Limb (tissue), 2 donors: ENCODE measurements at regions not wholly inside any gene's neighbourhood (a gene's known extent, or its start where the extent isn't known, plus 50 kb on each side); places are given as distances from the start of the nearest gene placed in this dataset.
"Not testable (repeated sequence)": the region's sequence is repeated elsewhere in the genome, so short reads cannot be mapped to it uniquely, and the experiment has no call there.

Source experiments
- DNase-seq, 2 donors: peaks; one replicate each; pipeline ENCODE4 v3.0.0-alpha.2; 2016; ENCODE audit errors: extremely low spot score in 2 of 2

DNA sequence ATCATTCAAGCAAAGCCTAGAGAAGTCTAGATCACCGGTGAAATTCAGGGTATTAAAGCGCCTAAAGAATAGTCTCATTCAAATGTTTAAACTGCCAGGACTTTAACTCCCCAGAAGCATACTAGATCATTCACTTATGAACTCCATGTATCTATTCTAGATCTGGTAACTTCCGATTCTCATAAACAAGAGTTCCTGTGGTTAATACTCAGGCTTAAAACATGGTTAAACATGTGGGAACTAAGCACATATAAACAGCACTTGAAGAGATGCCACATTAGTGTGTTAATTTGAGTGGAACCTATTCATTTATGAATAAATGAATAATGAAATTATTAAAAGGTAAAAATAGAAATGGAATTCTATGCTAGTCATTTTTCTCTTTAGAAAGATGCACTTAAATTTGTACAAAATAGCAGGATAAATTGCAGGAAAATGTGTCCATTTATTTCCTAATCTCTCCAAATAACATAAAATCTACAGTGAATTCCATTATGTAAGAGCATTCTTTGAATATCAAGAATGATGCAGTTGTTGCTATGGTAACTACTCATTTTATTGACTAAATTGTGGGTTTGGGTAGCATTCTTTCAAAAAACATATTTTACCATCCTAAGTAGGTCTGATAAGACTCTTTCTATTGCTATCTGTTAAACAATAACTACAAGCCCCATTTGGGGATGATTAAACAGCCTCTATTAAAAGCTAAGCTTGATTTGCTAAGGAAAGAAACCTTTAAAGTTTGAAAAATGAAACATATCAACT is 147.6 kb upstream of the TMEM168 start:
- no peak for DNase-seq

DNA sequence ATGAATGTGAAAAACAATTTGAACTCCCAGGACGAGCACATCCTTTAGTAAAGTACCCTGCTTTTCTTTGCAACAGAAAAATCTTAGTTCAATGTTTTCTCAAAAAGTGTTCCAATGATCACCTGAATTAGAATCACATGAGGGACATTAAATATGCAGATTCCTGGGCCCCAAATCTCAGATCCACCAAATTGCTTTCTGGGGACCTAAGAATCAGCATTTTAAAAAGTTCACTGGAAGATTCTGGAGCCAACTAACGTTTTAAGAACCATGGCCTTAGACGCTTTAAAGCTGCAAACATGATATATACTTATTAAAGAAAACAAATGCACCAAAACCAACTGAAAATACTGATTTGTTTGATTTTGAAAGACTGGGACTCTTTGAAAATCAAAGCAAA is 143.4 kb upstream of the TMEM168 start:
- DNase-seq: no peak

DNA sequence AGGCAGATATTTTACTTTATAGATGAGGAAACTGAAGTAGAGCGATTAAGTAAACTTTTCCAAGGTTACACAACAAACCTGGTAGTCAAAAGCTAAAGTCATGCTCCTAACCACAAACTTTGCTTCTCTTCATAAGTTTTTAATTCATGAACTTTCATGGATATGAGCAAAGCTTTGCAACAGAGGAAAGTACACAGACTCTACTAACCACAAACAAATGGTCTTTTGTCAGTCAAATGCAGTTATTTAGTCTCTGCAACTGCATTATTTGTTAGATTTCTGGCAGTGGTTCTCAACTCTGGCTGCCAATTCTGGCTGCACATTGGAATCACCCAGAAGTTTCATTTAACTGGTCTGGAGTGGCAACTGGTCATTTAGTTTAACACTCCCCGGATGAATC is 140.6 kb upstream of the TMEM168 start:
- DNase-seq: no peak

DNA sequence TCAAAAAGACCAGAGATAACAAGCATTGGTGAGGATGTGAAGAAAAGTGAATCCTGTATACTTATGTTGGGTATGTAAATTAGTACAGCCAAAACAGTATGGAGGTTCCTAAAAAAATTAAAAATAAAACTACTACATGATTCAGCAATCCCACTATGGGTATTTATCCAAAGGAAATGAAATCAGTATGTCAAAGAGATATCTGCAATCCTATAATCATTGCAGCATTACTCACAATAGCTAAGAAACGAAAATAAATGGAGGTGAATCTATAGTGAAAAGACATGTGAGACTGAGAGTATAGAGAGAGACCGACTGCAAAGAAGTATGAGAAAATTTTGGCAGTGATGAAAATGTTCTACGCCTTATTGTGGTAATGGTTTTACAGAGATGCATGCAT is 139.2 kb upstream of the TMEM168 start:
- DNase-seq: no peak

DNA sequence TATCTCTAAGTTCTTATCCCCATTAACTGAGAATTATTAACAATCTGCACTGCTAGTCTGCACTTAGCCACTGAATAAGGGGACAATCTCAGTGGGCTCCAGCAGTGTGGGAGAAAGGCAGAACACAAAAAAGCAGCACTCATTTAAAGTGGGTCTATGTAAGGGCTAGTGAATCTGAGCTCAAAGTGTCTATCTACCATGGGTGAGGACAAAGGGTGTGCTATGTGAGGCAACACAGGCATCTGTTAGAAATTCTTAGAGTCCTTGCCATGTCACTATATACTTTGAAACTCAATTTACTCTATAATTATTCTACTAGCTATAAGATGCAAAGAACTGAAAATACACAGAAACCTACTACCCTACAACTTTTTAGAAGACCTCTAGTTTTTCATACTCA is 135.8 kb upstream of the TMEM168 start:
- DNase-seq: no peak

DNA sequence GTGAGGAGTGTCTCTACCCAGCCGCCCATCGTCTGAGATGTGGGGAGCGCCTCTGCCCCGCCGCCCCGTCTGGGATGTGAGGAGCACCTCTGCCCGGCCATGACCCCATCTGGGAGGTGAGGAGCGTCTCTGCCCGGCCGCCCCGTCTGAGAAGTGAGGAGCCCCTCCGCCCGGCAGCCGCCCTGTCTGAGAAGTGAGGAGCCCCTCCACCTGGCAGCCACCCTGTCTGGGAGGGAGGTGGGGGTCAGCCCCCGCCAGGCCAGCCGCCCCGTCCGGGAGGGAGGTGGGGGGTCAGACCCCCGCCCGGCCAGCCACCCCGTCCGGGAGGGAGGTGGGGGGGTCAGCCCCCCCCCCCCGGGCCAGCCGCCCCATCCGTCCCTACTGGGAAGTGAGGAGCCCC is 132.4 kb upstream of the TMEM168 start:
- DNase-seq: not testable (repeated sequence)

DNA sequence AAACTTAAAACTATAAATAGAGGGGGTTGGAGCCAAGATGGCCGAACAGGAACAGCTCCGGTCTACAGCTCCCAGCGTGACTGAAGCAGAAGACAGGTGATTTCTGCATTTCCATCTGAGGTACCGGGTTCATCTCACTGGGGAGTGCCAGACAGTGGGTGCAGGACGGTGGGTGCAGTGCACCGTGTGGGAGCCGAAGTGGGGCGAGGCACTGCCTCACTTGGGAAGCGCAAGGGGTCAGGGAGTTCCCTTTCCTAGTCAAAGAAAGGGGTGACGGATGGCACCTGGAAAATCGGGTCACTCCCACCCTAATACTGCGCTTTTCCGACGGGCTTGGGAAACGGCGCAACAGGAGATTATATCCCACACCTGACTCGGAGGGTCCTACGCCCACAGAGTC is 126.2 kb upstream of the TMEM168 start:
- DNase-seq: not testable (repeated sequence)

DNA sequence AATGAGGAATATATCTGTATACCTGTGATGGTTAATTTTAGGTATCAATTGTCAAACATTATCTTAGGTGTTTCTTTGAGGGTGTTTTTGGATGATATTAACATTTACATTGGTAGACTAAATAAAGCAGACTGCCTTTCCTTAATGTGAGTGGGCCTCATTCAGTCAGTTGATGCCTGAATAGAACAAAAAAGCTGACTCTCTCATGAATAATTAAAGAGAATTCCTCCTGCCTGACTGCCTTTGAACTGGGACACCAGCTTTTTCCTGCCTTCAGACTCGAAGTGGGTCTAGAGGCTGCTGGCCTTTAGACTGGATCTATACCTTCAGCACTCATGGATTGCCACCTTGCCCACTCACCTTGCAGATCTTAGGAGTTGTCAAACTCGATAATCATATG is 117.9 kb upstream of the TMEM168 start:
- no peak for DNase-seq

DNA sequence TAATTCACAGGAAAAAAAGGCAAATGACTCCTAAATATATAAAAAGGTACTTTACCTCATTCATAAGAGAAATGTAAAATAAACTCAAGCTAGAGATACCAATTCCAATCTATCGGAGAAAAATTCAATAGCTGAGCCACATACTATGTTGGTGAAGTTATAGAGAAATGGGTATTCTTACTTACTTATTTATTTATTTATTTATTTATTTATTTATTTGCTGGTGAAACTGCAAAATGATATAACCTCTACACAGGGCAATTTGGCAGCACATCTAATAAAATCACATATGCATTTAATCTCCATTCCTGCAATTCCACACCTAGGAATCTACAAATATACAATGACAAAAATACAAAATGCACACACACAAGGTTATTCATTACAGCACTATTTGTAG is 117.5 kb upstream of the TMEM168 start:
- no peak for DNase-seq

DNA sequence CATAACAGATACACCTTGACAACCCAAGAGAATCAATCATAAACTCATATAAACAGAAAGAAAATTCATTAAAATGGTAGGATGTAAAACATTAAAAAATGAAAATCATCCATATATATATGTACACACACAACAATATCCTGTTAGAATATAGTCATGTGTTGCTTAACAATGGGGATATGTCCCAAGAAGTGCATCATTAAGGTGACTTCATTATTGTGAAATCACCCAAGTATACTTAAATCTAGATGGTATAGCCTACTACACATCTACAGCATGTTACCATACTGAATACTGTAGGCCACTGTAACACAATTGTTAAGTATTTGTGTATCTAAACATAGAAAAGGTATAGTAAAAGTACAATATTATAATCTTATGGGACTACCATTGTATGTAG is 115.8 kb upstream of the TMEM168 start:
- DNase-seq: no peak

DNA sequence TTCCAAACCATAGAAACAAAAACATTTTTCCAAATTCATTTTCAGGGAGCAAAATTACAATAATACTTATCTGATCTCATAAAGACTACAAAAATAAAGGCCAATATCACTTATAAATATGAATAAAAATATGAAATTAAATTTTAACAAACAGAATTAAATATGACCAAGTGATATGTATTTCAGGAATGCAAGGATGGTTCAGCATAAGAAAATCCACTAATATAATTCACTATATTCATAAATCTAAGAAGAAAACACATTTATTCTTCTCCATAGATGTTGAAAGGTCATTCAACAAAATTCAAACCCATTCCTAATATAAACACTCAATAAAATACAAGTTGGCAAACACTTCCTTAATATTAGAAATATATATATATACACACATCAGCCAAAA is 115.2 kb upstream of the TMEM168 start:
- no peak for DNase-seq

DNA sequence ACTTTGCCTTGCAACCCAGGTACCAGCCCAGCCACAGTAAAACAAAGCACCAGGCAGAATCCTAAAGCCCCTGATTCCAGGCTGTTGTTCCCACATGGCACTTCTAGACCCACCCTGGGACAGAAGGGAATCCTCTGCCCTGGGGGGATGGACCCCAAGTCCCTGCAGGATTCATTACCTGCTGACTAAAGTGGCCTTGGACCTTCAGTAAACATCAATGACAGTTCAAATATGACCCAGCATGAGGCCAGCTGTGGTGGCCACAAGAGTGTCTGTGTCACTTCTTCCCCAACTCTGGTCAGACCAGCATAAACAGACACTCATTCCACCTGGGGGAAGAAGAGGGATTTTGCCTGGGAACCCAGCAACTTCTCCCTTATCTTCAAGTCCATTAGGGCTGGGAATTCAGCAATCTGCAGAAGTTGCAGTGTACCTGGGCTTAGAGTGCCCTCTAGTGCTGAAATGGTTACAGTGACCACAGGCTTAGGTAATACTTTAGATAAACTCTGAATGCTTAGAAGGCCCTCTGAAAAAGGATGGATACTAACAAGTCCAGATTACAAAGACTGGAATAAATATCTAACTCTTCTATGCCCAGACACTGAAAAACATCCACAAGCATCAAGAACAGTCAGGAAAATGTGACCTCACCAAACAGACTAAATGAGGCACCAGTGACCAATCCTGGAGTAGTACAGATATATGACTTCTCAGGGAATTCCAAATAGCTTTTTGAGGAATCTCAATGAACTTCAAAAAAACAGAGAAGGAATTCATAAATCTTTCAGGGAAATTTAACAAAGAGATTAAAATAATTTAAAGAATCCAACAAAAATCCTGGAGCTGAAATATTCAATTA is 108.5 kb upstream of the TMEM168 start:
- DNase-seq: peak in 1 of 2 donors; percentile 29

DNA sequence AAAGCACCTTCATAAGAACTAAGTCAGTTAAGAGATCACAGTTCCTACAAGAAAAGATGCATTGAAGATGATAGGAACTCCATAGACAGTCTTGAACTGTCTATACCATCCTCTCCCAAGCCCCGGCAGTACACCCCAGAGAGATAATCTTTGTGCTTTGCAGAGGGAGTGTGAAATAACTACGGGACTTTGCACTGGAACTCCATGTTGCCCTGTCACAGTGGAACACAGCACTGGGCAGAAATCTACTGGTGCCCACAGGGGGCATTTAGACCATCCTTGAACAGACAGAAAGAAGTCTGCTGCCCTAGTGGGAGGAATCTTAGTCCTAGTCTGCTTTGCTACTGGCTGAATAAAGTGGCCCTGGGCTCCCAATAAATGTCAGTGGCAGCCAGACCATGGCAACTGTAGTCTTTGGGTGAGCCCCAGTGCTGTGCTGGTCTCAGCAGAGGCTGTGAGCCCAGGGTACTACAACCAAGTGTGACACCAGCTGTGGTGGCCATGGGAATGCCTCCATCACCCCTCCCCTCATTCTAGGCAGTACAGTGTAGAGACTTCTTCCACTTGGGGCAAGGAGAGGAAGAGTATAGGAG is 107.7 kb upstream of the TMEM168 start:
- DNase-seq: no peak

DNA sequence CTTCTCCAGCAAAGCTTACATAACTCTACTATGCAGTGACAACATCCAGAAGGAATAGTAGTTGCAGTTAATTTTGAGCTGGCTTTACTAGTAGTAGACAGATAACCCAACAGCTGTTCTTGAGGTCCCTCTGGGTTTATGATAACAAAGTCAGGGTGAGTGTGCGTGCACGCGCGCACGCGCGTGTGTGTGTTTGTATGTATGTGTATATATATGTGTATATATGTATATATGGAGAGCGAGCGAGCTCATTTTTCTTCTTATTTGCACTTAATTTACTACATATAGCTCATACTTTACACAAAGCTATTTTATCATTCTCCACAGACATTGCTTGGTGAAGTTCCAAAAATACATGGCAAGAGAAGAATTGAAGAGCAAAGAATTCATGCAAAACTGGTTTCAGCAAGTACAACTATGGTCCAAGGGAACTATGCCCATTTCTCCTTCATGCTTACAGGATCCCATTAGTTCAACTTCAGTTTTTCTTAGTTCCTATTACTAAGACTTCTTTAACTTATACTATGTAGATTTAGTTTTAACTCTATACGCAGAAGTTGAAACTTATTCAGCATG is 105.9 kb upstream of the TMEM168 start:
- no peak for DNase-seq

DNA sequence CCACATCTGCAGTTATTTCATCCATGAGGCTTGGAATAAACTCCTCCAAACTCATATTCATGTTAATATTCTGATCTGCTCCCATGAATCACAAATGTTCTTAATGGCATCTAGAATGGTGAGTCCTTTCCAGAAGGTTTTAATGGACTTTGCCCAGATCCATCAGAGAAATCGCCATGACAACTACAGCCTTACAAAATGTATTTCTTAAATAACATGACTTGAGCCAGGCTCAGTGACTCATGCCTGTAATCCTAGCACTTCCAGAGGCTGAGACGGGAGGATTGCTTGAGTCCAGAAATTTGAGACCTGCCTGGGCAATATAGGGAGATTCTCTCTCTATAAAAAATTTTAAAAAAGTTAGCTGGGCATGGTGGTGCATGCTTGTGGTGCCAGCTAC is 102.1 kb upstream of the TMEM168 start:
- no peak for DNase-seq

DNA sequence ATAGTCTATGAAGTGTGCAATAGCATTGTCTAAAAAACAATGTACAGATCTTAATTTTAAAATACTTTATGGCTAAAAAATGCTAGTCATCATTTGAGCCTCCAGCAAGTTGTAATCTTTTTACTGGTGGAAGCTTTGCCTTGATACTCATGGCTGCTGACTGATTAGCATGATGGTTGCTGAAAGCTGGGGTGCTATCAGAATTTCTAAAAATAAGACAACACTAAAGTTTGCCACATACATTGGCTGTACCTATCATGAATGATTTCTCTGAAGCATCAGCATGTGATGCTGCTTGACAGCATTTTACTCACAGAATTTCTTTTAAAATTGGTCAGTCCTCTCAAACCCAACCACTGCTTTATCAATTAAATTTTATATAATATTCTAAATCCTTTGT is 101.5 kb upstream of the TMEM168 start:
- DNase-seq: no peak

DNA sequence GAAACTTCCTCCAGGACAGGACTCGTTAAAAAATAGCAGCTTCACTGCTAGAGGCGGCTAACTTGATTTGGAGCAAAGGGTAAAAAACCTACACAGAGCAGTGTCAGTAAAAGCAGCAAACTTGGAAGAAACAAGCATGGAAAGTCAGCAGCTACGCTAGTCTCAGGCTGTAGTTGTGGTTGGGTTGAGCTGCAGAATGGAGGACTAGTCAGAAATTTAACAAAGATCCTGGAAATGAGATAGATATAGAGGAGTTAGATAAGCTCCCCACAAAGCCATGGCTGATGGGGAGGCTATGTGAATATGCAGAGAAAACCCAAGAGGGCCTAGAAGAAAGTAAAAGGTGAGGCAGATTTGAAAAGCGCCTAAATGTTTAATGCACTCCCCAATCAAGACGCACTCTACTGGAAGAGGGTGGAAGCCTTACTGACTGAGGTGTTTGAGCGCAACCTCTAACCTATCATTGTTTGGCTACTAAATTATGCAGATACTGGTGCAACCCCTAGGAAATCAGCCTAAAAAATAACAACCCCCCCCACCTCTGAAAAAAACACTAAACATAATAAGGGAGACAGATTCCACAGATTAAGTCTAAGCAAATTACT is 99.7 kb upstream of the TMEM168 start:
- no peak for DNase-seq

DNA sequence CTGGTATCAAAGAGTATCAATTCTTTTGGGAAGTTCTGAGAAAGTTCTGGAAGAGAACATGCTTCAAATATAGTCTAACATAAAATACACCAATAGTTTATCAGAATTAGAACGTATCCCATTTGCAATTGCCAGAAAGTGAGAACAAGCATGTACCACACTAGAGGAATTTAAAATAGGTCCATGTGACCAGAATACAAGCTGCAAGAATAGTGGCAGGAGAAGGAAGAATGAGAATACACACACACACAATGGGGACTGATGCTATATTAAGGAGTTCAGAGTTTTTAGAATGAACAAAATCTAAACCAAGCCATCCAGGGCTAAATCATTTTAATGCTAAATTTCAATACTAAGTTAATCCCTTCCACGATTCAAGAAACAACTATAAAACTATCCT is 99.1 kb upstream of the TMEM168 start:
- no peak for DNase-seq

DNA sequence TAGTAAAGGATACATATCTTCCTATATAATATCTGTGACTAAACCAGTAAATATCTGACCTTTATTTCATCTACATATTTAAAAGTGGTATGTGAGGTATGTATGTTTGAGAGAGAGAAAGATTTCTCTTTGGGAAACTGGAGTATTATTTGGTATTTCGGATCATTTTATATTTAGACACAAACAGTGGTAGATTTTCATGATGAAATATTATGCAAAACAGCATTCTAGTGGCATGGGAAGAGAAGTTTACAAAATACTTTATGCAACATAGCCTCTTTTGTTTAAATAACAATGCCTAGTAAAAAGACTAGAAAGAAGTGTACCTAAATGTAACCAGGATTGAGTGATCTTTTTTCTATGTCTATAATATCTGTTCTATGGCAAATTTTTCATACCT is 98.6 kb upstream of the TMEM168 start:
- DNase-seq: no peak

DNA sequence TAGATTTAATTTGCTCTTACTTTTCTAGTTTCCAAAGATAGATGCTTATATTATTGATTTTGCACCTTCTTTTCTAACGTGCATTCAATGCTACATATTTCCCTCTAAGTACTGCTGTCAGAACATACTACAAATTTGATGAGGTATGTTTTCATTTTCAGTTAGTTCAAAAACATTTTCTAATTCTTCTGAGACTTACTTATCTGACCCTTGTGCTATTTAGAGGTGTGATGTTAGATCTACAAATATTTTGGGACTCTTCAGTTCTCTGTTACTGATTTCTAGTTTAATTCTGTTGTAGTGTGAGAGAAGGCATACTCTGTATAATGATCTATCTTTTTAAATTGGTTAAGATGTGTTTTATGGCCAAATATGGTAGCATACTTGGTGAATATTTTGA is 97.8 kb upstream of the TMEM168 start:
- DNase-seq: no peak

DNA sequence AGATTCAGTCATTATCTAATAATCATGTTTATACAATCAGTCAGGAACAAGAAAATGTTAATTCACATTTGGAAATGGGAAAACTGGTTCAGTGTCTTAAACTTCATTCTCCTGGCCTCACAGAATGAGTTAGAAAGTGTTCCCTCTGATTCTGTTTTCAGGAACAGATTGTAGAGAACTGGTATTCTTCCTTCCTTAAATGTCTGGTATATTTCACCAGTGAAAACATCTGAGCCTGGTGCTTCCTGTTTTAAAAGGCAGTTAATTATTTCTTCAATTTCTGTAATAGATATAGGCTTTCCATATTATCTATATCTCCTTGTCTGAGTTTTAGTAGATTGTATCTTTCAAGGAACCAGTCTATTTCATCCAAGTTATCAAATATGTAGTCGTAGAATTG is 97.1 kb upstream of the TMEM168 start:
- no peak for DNase-seq

DNA sequence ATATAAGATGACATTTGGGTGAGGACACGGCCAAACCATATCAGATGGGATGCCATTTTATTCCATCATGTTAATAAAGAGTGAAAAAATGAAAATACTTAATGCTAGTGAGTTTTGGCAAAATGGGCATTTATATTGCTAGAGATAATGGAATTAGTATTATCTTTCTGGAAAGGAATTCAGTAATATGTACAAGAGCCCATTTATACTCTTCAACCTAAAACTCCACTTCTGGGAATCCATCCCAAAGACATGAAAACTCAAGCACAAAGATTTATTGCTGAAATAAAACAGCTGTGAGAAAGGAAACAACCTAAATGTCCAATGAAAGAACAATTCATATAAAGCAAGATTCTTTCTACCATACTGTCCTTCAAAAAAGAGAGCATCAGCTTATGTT is 96.0 kb upstream of the TMEM168 start:
- DNase-seq: no peak
